GM21367 (cell line): ENCODE measurements at regions not wholly inside any gene's neighbourhood (a gene's known extent, or its start where the extent isn't known, plus 50 kb on each side); places are given as distances from the start of the nearest gene placed in this dataset.
"Not testable (repeated sequence)": the region's sequence is repeated elsewhere in the genome, so short reads cannot be mapped to it uniquely, and the experiment has no call there.

Experiments
- ATAC-seq: cut with Tn5 transposase; IDR thresholded peaks from one replicate; pipeline ENCODE4 v1.9.1; 2021; ENCODE audit not compliant: unreplicated experiment

DNA sequence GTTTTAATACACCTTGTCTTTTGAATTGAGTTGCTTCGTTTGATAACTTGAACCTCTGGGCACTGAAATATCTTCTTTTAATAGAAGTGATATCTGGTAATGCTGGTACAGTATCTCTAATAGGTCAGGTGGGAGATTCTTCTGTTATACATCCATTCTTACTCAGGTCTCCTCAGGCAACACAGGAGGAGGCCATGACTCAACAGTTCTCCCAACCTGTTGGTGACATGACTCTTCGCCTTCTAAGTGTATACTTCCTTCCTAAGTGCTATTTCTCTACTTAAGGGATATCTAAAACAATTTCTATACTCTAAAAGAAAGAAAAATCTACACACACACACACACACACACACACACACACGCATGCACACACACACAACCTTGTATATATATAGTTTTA lies 509.1 kb downstream of the PCNX1 start:
- no peak for ATAC-seq

DNA sequence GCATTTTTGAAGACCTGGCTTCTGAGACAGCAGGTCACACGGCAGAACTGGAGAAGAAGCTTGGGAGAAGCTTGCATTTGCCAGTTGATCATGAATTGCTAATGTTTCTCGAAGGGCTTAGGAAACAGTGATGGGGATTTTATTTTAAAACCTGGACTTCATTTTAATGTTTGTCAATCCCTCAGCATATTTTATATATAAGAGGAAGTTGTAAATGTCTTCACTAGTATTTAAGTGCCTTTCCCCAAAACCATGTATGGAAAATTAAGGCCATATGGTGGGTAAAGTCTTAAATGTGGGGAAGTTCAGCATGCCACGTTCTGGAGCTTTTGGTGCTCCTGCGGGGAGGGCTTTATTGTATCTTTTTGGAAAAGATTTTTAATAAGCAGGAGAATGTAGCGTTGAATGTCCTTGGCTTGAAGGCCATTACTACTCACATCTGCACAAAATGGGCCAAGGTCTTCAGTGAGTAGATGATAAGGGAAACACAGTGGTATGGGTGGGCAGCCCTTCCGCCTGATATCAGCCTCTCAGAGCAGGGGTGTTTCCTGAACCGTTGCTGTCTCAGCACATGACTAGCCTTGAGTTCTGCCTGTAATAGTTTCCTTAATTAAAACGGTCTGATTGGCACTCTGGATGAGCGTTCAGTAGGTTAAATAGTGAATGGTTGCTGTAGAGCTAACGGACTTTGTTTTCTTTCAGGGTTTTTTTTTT lies 511.4 kb downstream of the PCNX1 start:
- no peak for ATAC-seq

DNA sequence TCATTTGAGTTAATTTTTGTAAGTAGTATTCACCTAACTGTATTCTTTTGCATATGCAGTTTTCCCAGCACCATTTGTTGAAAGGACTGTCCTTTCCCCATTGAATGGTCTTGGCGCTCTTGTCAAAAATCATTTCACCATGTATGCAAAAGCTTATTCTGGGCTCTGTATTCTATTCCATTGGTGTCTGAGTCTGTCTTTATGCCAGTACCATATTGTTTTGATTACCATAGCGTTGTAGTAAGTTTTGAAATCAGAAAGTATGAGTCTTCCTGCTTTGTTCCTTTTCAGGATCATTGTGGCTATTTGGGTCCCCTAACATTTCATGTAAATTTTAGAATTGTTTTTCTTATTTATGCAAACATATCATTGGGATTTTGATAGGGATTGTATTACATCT lies 508.7 kb upstream of the RGS6 start:
- ATAC-seq = no peak

DNA sequence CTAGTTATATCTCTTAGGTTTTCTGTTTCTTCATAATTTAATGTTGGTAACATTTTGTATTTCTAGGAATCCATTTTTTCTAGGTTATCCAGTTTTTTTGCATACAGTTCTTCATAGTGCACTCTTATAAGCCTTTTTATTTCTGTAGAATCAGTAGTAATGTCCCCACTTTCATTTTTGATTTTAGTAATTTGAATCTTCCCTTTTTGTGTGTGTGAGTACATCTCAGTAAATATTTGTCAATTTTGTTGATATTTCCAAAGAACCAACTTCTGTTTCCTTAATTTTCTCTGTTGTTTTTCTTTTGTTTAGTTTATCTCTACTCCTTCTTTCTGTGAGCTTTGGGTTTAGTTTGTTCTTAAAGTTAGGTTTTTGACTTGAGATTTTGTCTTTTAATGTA lies 507.3 kb upstream of the RGS6 start:
- ATAC-seq = no peak

DNA sequence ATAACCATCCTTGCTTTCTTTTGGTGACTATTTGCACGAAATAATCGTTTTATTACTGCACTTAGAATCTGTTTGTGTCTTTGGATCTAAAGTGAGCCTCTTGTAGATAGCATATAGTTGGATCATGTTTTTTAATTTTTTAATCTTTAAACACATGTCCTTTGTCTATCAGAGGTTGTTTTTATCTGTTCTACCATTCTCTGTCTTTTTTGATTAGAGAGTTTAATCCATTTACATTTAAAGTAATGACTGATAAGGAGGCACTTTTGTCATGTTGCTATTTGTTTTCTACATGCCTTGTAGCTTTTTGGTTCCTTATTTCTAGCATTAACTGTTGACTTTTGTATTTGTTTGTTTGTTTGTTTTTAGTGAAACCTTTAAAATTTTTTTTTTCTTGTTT lies 506.2 kb upstream of the RGS6 start:
- ATAC-seq = no peak

DNA sequence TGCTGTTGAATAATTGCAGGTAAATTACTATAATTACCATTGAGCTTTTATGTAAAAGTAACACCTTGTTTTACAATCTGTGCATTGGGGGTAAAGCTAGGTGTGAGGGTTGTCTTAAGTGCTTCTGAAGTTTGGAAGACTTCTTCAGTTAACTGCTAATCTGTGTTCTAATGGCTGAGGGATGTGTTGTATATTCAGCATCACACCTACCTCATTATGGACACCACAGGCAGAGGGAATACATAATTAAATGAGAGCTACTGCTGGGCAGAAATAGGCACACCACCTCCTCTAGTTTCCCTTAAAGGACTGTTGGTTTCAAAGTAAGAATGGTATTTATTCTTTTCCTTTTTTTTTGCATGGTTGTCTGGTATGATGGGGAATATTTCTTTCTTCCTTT lies 502.3 kb upstream of the RGS6 start:
- ATAC-seq = no peak

DNA sequence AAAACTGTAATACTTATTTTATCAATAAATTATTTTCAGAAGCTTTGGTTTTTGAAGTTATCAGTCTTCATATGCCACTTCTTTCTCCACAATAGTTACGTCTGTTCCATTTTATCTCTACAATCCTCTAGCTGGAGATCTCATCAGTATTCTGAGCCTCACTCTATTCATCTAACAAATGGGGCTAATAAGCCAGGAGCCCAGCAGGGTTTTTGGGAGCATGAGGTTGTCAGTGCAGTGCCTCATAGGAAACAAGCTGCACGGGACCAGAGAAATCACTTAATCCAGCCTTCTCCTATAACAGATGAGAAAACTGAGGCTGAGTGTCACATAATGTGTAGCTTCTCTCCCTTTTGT lies 501.9 kb upstream of the RGS6 start:
- ATAC-seq = no peak

DNA sequence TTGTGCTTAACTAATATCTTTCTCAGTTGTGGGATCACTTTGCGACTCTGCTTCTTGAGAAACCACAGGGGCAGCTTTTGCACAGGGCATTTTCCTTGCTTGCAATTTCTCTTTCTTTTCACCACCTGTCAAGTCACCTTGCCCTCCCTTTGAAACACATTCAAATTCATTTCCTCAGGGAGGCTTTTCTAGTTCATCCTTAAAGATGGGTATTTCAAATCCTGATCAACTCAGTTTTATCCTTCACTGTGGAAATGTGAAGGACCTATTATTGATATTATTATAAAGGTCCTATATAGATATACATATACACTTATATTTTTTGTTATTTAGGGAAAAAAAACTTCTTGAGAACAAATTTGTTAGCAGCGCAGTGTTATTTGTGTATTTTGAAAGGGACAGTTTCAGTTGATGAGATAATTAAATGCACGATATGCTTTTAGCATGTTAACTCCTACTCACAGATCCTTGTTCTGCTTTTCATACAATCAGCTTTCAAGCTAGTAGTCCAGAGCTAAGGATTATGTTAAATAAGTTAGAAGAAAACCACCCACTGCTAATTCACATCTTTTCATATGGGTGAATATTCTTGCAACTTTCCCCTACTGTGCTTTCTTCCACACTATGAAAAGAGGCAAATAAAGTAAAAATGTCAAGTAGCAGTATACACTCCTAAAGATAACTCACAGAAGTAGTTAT lies 501.4 kb upstream of the RGS6 start:
- ATAC-seq = no peak

DNA sequence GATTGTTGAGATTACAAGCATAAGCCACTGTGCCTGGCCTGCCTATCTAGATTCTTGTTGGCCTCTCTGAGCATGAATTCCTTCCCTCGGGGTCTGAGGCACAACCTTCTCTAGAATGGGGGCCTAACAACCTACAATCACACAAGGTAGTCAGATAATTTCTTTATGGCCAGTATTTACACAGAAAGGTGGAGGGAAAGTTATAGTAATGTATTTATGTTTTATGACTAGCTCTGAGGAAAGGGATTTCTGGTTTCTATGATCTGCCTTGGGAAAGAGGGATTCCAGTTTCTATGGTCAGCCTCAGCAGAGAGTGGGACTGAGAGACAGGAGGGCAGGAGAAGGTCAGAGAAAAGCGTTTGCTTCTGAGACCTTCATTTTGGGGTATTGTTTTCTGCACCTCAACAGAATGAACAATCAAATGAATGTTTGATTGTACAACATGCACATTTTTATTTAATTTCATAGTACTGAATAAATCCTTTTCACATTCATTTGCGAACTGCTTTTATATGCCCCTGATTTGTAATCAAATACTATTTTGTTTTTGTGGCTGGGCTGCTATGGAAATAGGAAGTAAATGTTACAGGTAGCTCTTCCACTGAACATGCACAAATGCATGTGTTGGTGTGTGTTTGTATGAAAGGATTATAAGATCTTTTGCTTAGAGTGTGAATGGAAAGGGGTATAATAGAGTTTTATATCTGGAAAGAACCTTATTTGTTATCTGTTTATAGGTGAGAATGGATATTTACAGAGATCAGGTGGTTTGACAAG lies 499.7 kb upstream of the RGS6 start:
- no peak for ATAC-seq

DNA sequence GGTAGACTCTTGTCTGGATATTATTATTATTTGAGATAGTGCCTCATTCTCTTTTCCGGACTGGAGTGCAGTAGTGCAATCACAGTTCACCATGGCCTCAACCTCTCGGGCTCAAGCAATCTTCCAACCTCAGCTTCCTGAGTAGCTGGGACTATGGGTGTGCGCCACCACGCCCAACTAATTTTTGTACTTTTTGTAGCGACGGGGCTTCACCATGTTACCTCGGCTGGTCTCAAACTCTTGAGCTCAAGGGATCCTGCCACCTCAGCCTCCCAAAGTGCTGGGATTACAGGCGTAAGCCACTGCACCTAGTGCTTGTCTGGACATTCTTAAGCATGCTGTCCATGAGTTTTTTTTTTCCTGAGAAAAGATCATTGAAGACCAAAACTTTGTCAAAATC lies 498.9 kb upstream of the RGS6 start:
- no peak for ATAC-seq

DNA sequence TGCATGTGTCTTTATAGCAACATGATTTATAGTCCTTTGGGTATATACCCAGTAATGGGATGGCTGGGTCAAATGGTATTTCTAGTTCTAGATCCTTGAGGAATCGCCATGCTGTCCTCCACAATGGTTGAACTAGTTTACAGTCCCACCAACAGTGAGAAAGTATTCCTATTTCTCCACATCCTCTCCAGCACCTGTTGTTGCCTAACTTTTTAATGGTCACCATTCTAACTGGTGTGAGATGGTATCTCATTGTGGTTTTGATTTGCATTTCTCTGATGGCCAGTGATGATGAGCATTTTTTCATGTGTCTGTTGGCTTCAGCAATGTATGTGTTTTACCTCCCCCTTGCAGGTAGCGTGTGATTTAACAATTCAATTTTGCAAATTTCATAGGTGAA lies 496.6 kb upstream of the RGS6 start:
- not testable (repeated sequence) for ATAC-seq

DNA sequence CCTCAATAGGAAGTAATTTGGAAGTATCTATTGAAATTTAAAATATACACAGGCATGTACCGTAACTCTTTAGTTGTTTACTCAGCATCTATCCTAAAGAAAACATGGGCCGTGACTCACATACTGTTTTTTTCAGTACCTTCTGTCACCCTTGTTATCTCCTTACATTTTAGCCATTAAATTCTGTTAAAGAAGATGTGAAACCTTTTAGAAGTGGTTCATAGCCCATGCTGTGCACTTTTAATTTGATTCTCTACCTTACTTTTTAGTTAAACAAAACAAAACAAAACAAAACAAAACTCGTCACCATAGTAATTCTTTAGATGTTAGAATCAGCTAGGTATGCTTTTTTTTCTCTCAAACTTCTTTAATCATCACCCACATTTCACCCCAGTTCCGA lies 494.4 kb upstream of the RGS6 start:
- no peak for ATAC-seq

DNA sequence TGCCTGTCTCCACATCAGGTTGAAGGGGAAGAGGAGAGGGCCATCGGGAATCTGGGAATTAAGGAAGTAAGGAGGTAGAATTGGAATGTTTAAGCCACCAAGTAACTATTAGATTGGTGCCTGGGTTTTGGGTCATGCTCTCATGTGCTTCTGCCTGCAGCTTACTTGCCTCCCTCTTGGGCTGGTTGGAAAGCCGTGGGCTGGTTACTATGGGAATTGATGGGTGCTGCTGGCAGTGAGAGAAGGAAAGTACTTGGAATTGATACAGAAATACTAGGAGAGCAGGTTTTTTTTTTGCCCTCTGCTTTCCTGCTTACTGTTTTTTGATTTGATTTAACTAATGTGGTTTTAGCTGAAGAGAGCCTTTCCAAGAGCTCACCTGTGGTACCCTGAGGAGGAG lies 493.5 kb upstream of the RGS6 start:
- ATAC-seq = no peak

DNA sequence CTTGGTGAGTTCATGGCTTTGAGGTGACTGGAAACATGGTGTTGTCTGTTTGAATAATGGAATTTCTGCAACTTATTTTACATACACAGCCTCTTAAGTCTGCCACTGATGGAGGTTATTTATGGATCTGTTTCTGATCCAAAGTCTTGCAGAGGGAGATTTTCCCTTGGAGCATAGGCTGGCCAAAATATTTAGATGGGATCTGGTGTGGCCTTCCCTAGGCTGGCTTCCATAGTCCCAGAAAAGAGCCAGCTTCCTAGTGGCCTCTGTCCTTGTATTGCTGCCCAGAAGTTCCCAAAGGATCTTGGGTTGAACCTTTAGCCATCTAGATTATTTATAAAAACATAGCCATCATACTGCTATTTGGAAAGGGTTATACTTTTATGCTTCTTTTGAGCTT lies 491.1 kb upstream of the RGS6 start:
- ATAC-seq = no peak

DNA sequence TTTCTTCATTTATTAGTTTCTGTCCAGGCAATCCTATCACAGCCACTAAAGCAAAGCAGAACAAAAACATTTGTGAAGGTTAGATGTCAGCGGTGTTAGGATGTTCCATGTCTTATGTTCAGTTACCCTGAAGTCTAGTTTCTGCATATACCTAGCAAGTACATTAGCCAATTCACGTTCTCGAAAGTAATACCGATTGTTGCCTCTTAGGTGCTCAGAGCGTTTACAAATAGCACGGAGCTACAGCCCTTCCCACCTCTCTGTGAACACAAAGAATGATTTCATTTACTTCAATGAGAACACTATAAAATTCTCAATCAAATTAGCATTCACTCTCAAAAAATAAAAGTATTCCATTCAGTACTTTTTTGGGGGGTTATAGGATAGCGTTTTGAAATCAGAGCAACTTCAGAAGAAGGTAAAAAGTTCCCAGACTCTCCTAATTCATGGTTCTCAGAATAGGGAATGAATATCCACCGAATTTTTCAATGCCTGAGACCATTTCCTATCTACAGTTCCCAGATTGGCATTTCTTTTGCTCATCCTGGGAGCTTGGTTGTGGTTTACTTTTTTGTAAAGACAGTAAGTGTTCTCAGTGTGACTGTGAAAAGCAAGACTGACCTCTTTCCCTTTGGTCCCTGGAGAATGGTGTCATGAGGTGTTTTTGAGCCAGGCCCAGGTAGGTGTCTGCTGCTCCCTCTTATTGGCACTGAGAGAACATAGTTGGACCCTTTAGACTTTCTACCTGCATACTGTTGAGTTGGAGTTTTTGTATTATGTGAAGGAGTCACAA lies 488.0 kb upstream of the RGS6 start:
- no peak for ATAC-seq

DNA sequence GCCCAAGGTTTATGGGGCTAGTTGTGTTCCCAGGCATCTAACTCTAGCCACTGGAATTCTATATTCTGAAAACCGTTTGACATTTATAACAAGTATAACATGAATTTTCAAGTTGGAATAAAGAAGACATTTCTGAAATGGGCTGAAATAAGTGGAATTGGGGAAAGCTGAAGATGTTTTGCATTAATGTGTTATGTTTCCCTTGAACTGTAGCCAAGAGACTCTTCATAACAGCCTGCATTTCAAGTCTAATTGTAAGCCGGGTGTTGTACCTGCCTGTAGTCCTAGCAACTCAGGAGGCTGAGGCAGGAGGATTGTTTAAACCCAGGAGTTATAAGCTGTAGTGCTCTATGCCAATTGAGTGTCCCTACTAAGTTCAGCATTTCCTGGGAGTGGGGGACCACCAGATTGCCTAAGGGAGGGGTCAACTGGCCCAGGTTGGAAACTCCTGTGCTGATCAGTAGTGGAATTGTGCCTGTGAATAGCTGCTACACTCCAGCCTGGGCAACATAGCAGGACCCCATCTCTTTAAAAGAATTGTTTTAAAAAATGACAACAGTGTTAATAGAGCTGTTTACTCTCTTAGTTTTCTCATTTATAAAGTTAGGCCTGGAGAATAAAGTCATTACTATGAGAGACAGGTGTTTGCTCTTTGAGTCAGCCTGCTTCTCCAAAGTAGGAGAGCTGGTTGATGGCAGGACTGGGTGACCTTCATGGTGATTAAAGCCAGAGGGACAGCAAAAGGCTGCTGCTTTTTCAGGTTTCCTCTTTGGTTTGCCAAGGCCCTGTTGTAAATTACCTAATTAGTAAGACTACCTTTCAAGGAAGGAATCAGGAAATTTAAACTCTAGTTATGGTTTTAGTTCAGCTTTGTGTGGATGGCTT lies 483.6 kb upstream of the RGS6 start:
- ATAC-seq = no peak

DNA sequence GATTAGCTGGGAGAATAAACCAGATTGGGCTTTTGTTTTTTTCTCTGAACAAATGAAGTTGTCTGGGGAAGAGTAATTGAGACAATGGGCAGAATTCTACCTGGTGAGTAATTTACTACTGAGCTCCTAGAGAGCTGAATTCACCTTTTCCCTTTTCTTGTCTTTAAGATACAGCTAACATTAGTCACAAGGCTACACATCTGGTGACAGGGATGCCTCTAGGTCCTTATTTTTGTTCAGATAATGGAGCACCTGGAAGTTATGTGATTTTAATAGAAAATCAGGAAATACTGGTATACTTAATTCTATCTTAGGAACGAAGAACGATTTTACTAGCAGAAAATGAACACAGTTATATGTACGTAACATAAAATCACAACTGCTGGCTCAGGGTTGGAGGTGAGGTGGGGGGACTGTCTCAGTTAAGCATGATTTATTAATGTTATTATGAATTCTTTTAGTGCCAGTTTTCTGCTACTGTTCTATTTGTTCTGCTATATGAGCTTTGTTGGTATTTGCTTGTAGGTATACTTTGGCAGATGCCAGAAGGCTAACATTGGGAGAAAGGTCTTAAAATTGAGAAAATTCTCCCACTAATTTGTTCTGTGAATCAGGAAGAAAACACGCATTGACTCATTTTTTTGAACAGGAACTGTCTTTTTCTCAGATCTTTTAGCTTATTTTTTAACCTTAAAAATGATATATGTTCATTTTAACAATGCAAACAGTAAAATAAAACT lies 482.7 kb upstream of the RGS6 start:
- no peak for ATAC-seq

DNA sequence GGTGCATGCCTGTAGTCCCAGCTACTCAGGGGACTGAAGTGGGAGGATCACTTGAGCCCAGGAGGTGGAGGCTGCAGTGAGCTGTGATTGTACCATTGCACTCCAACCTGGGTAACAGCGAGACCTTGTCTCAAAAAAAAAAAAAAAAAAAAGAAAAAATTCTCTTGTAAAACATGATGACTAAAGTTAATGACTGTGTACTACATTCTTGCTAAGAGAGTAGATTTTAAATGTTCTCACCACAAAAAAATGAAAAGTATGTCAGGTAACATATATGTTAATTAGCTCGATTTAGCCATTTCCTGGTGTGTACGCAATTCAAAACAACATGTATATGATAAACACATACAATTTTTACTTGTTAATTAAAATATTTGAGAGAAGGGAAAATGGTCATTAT lies 480.7 kb upstream of the RGS6 start:
- no peak for ATAC-seq

DNA sequence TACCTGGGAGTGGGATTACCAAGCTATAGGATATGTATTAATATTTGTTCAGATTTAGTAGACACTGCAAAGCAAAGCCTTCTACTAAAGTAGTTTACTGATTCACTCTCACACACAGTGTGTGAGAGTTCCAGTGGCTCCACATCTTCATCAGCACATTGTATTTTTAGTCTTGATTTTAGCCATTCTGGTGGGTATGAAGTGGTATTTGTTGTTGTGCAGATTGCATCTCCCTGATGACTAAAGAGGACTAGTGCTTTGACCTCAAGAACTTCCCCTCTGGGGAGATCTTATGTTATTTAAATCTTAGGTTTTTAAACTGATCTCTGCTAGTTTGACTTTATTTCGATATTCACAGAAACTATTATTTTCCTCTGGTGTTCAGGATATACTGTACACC lies 479.7 kb upstream of the RGS6 start:
- ATAC-seq = no peak

DNA sequence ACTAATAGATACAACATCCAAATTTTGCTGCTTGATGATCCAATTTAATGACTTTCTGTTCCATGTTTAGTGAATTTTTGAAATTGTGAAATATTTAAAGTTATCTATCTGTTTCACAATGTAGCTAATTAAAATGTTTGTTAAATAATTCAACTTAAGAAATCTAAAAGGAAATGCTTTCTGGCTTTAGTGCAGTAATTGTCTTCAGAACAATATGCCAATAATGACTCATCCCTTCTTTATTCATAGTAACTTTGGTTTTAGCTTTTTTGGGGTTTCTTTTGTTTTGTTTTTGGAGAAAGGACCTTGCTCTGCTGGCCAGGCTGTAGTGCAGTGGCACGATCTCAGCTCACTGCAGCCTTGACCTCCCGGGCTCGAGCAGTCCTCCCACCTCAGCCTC lies 479.2 kb upstream of the RGS6 start:
- no peak for ATAC-seq
